Smooth muscle cell (in vitro differentiated cells): ENCODE measurements at regions not wholly inside any gene's neighbourhood (a gene's known extent, or its start where the extent isn't known, plus 50 kb on each side); places are given as distances from the start of the nearest gene placed in this dataset.

Experiments used
- DNase-seq: peaks from one replicate; lab custom pipeline; 2025; ENCODE audit not compliant: unreplicated experiment; lab: John Stamatoyannopoulos, UW
- H2AFZ ChIP-seq: fragments of 200-600 bp; sonication (generic); 2 replicates; pipeline ENCODE4 v1.6.0; 2016; ENCODE audit warnings: antibody characterized with exemption, low read depth, mild to moderate bottlenecking
- H3F3A ChIP-seq: fragments of 200-600 bp; sonication (generic); 2 replicates; pipeline ENCODE4 v1.6.0; 2017; ENCODE audit warnings: antibody characterized with exemption, low read depth
- H3K27ac ChIP-seq: fragments of 200-600 bp; sonication (generic); 2 replicates; pipeline ENCODE4 v1.5.1; 2016; ENCODE audit warnings: low read depth, mild to moderate bottlenecking
- H3K27me3 ChIP-seq: fragments of 200-600 bp; sonication (generic); 2 replicates; pipeline ENCODE4 v1.6.1; 2016; ENCODE audit warnings: low read depth, mild to moderate bottlenecking
- H3K36me3 ChIP-seq: fragments of 200-600 bp; sonication (generic); 2 replicates; pipeline ENCODE4 v1.5.1; 2016; ENCODE audit warnings: low read depth
- H3K4me1 ChIP-seq: fragments of 200-600 bp; sonication (generic); 2 replicates; pipeline ENCODE4 v1.5.1; 2016; ENCODE audit warnings: low read depth
- H3K4me2 ChIP-seq: fragments of 200-600 bp; sonication (generic); 2 replicates; pipeline ENCODE4 v1.6.0; 2016; ENCODE audit warnings: mild to moderate bottlenecking
- H3K4me3 ChIP-seq: fragments of 200-600 bp; sonication (generic); 2 replicates; pipeline ENCODE4 v1.5.1; 2016; ENCODE audit warnings: mild to moderate bottlenecking
- H3K79me2 ChIP-seq: fragments of 200-600 bp; sonication (generic); 2 replicates; pipeline ENCODE4 v1.6.0; 2016; ENCODE audit warnings: low read depth, mild to moderate bottlenecking
- H3K9ac ChIP-seq: fragments of 200-600 bp; sonication (generic); 2 replicates; pipeline ENCODE4 v1.6.0; 2016; ENCODE audit warnings: low read depth
- H3K9me3 ChIP-seq: fragments of 200-600 bp; sonication (generic); replicated peaks from 2 replicates; pipeline ENCODE4 v1.5.1; 2016; ENCODE audit warnings: low read depth
- H4K20me1 ChIP-seq: fragments of 200-600 bp; sonication (generic); 2 replicates; pipeline ENCODE4 v1.6.0; 2016; ENCODE audit warnings: low read depth
- WGBS: methylation state at CpG from one replicate; pipeline ENCODE4 v1.1.7; 2016; ENCODE audit warnings: low lambda C conversion rate; 5-methylcytosine and 5-hydroxymethylcytosine counted together
- TF ChIP-seq, protein P1 (sequence below): fragments of 200-600 bp; sonication (generic); IDR thresholded peaks from 2 replicates; pipeline ENCODE4 v1.5.1; 2017; ENCODE audit warnings: borderline replicate concordance, mild to moderate bottlenecking, antibody characterized with exemption; ENCODE audit not compliant: insufficient read depth, poor library complexity, severe bottlenecking

DNA sequence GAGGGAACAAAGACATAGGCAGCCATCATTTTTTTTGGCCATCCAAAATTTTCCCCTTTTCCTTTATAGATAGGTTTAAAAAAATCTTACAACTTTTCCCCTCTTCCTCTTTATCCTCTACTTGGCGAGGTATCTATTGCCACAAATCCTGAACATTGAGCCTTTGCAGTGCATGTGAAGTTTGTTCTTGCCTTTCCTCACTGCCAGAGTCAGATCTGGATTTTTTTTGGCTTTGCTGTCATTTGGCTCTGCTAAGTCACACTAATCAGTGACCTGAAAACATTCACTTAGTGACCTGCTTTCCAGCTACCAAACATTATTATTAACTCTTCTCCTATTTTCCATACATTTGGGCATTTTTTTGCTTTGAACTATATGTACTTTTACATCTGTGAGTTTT lies 249.2 kb upstream of the ZSWIM2 start:
- no peaks in the 10 kb centered on the region for H3K4me1 ChIP-seq
- no peaks in the 10 kb centered on the region for H3K79me2 ChIP-seq
- no peak for DNase-seq
- H3K4me2 ChIP-seq, result no peak overlapping the region
- H3K9me3 ChIP-seq, result no peaks in the 10 kb centered on the region
- no peak overlapping the region for H3K27ac ChIP-seq
- H2AFZ ChIP-seq, result no peak overlapping the region
- H4K20me1 ChIP-seq, result no peaks in the 10 kb centered on the region
- 53% methylated on average over 1 of the region's 1 CpG for WGBS
- no peak overlapping the region for H3K4me3 ChIP-seq
- no peaks in the 10 kb centered on the region for H3K36me3 ChIP-seq
- H3K9ac ChIP-seq, result no peak overlapping the region
- no peaks in the 10 kb centered on the region for H3F3A ChIP-seq
- TF ChIP-seq, protein P1, sequence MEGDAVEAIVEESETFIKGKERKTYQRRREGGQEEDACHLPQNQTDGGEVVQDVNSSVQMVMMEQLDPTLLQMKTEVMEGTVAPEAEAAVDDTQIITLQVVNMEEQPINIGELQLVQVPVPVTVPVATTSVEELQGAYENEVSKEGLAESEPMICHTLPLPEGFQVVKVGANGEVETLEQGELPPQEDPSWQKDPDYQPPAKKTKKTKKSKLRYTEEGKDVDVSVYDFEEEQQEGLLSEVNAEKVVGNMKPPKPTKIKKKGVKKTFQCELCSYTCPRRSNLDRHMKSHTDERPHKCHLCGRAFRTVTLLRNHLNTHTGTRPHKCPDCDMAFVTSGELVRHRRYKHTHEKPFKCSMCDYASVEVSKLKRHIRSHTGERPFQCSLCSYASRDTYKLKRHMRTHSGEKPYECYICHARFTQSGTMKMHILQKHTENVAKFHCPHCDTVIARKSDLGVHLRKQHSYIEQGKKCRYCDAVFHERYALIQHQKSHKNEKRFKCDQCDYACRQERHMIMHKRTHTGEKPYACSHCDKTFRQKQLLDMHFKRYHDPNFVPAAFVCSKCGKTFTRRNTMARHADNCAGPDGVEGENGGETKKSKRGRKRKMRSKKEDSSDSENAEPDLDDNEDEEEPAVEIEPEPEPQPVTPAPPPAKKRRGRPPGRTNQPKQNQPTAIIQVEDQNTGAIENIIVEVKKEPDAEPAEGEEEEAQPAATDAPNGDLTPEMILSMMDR, result no peak
- no peaks in the 10 kb centered on the region for H3K27me3 ChIP-seq

DNA sequence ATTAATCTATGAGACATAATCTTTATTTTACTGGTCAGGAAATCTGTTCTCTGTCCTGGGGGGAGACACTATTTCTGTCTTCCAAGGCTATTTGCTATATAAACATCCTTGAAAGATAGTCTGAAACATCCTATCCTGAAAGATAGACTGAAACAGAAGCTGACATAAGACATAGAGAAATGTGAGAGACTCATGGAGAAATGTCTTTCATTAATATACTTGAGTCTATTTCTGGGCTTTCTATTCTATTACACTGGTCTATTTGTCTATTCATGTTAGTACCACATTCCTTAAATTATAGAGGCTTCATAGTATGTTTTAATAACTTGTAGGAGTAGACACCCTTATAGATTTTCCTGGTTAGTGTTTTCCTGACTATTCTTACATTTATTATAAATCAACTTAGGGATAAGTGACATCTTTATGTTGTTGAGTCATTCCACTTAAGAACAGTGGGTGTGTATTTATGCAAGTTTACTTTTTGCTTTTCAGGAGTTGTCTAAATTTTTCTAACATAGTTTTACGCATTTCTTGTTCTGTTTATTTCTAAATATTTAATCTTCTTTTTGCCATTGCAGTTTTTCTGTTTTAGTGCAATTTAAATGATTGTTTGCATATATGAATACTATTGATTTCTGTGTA lies 244.9 kb upstream of the ZSWIM2 start:
- Histone ChIP-seq H4K20me1 (no peaks in the 10 kb centered on the region), H3K4me1 (no peaks in the 10 kb centered on the region), H3K4me2 (peak overlapping the region; percentile 24), H3K27ac (peak overlapping the region; percentile 8), H3K4me3 (no peak overlapping the region), H3F3A (no peaks in the 10 kb centered on the region), H3K27me3 (no peaks in the 10 kb centered on the region), H3K36me3 (no peaks in the 10 kb centered on the region), H3K9ac (no peak overlapping the region), H3K79me2 (no peaks in the 10 kb centered on the region), H2AFZ (peak overlapping the region; percentile 26), H3K9me3 (no peaks in the 10 kb centered on the region)
- TF ChIP-seq, protein P1, result no peak
- no peak for DNase-seq
- 59% methylated on average over 1 of the region's 1 CpG for WGBS

DNA sequence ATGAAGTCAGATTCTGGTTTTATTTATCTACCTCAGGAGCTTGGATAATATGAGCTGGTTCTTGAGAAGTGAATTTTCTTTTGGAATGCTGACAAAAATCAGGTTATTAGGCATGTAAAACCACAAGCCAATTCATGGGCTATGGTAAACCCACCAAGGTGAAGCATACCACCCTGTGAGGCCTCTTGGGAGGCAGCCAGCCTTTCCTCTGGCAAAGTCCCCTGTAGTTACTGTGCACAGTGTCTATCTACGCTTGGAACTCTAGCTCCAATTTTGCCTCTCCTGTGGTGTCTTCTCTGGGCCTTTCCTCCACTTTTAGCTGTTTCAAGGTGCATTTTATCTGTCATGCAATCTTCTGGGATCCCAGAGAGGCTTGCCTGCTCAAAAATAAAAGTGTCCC lies 242.7 kb upstream of the ZSWIM2 start:
- H3K4me3 ChIP-seq, result no peak overlapping the region
- WGBS, result 95% methylated on average over 1 of the region's 1 CpG
- H3K4me2 ChIP-seq, result no peak overlapping the region
- H3K27me3 ChIP-seq, result no peaks in the 10 kb centered on the region
- no peak overlapping the region for H3K9ac ChIP-seq
- H3K9me3 ChIP-seq, result no peaks in the 10 kb centered on the region
- H3K79me2 ChIP-seq, result no peaks in the 10 kb centered on the region
- H3K27ac ChIP-seq, result no peak overlapping the region
- no peaks in the 10 kb centered on the region for H3K36me3 ChIP-seq
- H4K20me1 ChIP-seq, result no peaks in the 10 kb centered on the region
- no peaks in the 10 kb centered on the region for H3K4me1 ChIP-seq
- no peaks in the 10 kb centered on the region for H3F3A ChIP-seq
- no peak for DNase-seq
- TF ChIP-seq, protein P1, result no peak
- H2AFZ ChIP-seq, result no peak overlapping the region

DNA sequence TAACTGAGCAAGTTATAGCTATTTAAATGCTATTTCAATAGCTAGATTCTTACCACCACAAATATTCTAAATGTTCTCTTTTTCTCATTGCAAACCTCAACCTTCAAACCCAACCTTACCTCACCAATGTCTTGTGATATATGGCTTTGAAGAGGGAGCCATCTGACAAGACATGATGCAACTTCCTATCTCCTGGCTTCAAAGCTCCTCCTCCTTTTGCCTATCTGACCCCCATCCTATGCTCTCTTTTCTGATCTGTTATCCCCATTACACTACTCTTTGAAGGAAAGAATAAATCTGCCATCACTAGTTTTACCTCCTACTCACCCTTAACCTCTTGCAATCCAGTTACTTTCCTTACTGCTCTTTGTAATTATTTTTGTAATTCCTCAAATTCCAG lies 235.6 kb upstream of the ZSWIM2 start:
- Histone ChIP-seq H3K4me3 (no peak overlapping the region), H3K27ac (no peak overlapping the region), H3K4me2 (no peak overlapping the region), H3K4me1 (no peaks in the 10 kb centered on the region), H3K36me3 (no peaks in the 10 kb centered on the region), H3K27me3 (no peaks in the 10 kb centered on the region), H3F3A (no peaks in the 10 kb centered on the region), H3K79me2 (no peaks in the 10 kb centered on the region), H3K9me3 (no peaks in the 10 kb centered on the region), H2AFZ (no peak overlapping the region), H4K20me1 (no peaks in the 10 kb centered on the region), H3K9ac (no peak overlapping the region)
- TF ChIP-seq, protein P1, result no peak
- DNase-seq, result no peak
